ENCODE measurements at regions not wholly inside any gene's neighbourhood (a gene's known extent, or its start where the extent isn't known, plus 50 kb on each side); places are given as distances from the start of the nearest gene placed in this dataset.
A peak's percentile ranks its signal among the peaks of the same experiment; 100 is the strongest.

DNA sequence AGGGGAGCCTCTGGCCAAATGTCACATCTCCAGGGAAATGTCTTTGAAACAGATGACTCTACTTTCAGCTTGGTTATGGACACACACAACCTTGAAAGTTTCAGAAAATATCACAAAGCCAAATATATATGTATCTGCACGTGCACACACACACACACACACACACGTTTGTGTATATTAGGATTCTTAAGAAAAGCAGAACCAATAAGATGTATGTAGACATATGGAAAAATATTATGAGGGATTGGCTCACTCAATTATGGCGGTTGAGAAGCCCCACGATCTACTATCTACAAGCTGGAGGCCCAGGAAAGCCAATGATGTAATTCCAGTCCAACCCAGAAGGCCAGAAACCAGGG, 194.9 kb downstream of the PALM2AKAP2 start:
- no peak overlapping the region for H3K4me3 ChIP-seq (ENCODE audit: low read depth, low read length)
- in situ Hi-C loops (cut with HindIII; ENCODE audit: low sequenced_read_pairs) = no loop called here
- no peak for DNase-seq (ENCODE audit: low read depth)
- TF ChIP-seq, protein P1, sequence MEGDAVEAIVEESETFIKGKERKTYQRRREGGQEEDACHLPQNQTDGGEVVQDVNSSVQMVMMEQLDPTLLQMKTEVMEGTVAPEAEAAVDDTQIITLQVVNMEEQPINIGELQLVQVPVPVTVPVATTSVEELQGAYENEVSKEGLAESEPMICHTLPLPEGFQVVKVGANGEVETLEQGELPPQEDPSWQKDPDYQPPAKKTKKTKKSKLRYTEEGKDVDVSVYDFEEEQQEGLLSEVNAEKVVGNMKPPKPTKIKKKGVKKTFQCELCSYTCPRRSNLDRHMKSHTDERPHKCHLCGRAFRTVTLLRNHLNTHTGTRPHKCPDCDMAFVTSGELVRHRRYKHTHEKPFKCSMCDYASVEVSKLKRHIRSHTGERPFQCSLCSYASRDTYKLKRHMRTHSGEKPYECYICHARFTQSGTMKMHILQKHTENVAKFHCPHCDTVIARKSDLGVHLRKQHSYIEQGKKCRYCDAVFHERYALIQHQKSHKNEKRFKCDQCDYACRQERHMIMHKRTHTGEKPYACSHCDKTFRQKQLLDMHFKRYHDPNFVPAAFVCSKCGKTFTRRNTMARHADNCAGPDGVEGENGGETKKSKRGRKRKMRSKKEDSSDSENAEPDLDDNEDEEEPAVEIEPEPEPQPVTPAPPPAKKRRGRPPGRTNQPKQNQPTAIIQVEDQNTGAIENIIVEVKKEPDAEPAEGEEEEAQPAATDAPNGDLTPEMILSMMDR (IDR thresholded peaks at IDR 0.05; ENCODE audit: low read depth, low read length, missing control alignments) = no peak

DNA sequence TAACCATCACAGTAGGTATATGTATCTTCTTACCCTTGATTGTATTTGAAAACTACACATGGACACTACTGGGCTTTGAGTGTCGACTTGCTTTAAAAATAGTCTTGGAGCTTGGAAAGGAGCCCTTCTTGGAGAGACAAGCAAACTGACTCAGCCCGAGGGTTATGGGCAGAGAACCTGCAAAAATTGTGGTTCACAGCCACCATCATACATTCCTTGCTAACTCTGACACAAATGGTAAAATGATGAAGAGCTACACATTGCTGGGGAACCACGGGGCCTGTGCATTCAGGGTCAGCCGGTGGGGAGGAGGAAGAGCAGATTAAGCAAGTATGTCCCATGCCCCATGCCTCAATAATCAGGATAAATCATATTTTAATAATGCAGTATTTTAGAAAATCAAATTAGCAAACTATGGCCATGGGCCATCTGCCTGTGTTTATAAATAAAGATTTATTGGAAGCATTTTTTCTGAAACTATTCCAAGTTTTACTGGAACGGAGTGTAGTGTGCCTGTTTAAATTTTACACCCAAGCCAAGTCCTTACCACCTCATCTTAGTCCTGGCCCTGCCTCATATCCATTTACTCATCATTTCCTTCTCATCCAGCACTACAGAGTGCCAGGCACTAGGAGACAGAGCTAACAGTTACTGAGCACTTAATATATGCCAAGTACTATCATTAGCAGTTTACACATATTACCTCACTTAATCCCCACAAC, 195.7 kb downstream of the PALM2AKAP2 start:
- no peak overlapping the region for H3K4me3 ChIP-seq (ENCODE audit: low read depth, low read length)
- DNase-seq (ENCODE audit: low read depth) = peak; percentile 86
- TF ChIP-seq, protein P1 (IDR thresholded peaks at IDR 0.05; ENCODE audit: low read depth, low read length, missing control alignments) = no peak
- in situ Hi-C loops (cut with HindIII; ENCODE audit: low sequenced_read_pairs) = no loop called here

DNA sequence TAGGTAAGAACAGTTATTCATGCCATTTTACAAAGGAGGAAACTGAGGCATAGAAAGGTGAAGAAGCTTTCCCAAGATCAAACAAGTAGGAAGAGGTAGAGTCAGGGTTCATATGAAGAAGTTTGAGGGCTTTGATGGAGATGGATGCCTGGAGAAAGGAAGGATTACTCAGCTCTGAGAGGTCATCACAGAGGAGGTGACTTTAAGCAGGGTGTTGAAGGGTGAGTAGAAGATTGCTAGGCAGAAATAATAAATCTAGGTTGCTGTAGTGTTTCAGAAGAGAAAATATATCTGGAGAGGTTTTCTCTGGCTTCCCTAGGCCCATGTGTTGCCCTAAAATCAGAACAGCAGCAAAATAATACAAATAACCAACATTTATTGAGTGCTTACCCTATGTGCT, 196.3 kb downstream of the PALM2AKAP2 start:
- in situ Hi-C loops (cut with HindIII; ENCODE audit: low sequenced_read_pairs) = no loop called here
- DNase-seq (ENCODE audit: low read depth) = no peak
- TF ChIP-seq, protein P1 (IDR thresholded peaks at IDR 0.05; ENCODE audit: low read depth, low read length, missing control alignments) = no peak
- no peak overlapping the region for H3K4me3 ChIP-seq (ENCODE audit: low read depth, low read length)

DNA sequence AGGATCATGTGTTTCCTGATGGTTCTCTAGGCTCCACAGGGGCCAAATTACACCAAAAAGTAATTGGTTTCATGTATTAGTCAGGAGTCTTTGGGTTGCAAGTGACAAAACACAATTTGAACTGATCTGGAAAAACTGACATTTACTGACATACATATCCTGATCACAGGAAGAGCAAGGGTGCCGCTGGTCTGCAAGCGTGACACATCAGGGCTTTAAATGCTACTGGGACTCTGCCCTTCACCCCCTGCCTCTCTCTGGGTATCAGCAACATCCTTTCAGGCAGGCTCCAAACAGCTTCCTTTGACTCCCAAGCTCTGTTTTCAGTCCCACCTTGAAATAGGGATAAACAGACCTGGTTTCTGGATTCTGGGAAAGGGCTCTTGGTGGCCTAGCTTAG, 197.5 kb downstream of the PALM2AKAP2 start:
- no peak overlapping the region for H3K4me3 ChIP-seq (ENCODE audit: low read depth, low read length)
- TF ChIP-seq, protein P1 (IDR thresholded peaks at IDR 0.05; ENCODE audit: low read depth, low read length, missing control alignments) = no peak
- in situ Hi-C loops (cut with HindIII; ENCODE audit: low sequenced_read_pairs) = no loop called here
- no peak for DNase-seq (ENCODE audit: low read depth)

DNA sequence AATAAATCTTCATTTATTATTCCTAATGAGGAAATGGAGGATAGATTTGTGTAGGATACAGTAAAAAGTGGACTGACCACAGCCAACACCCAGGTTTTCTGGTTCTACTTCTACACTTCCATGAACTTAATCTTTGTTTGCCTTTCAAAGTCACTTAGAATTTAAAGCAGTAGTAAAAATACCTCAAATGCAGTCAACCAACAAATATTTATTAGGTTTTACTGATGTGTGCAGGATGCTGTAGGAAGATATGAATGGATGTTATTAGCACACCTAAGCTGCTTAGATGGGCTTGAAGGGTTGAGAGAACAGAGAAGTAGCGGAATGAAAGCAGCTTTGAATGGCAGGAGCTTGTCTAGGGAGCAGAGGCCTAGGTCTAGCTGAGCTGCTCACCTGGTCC, 201.1 kb downstream of the PALM2AKAP2 start:
- no peak for DNase-seq (ENCODE audit: low read depth)
- no peak overlapping the region for H3K4me3 ChIP-seq (ENCODE audit: low read depth, low read length)
- in situ Hi-C loops (cut with HindIII; ENCODE audit: low sequenced_read_pairs) = no loop called here
- TF ChIP-seq, protein P1 (IDR thresholded peaks at IDR 0.05; ENCODE audit: low read depth, low read length, missing control alignments) = no peak

DNA sequence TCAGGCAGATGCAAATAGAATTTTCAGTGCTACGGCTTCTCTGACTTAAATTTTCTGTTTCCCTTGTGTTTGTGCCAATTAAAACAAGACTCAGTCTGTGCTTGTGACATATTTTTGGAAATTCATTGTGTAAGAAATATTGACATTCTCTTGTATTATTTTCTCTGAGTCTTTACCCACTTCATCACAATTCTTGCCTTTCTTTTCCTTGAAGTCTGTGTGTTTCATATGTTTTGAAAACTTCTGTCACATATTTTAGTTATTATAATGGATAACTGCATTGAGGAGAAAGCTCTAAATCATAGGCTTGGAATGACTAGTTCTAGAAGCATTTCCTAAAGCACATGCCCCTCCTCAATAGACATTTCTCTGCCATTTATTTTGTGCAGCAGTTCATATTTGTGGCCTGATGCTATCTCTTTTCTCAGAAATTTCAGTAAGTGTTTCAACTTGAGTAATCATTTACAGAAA, 206.6 kb downstream of the PALM2AKAP2 start:
- TF ChIP-seq, protein P1 (IDR thresholded peaks at IDR 0.05; ENCODE audit: low read depth, low read length, missing control alignments) = no peak
- H3K4me3 ChIP-seq (ENCODE audit: low read depth, low read length) = no peak overlapping the region
- DNase-seq (ENCODE audit: low read depth) = peak; percentile 75
- in situ Hi-C loops (cut with HindIII; ENCODE audit: low sequenced_read_pairs) = no loop called here

All from astrocyte of the cerebellum (primary cell).